ENCODE measurements at regions not wholly inside any gene's neighbourhood (a gene's known extent, or its start where the extent isn't known, plus 50 kb on each side); places are given as distances from the start of the nearest gene placed in this dataset.

DNA sequence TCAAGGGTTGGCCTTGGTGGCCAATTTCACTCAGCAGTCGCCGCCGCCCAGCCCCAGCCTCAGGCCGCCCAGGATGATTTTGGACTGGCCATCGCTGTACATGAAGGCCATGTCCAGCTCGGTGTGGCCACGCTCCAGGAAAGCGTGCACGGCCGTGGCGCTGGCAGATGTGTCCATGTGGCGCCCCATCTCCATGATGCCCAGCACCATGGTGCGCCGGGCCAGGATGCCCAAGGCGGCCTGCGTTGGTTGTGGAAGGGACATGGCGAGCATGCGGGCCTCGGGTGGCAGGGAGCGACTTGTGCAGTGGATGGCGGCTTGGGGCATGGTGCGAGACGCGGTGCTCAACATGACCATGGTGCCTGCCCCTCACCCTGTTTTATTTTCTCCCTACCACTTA lies 55.4 kb downstream of the ZCCHC12 start:
- no peak for DNase-seq

DNA sequence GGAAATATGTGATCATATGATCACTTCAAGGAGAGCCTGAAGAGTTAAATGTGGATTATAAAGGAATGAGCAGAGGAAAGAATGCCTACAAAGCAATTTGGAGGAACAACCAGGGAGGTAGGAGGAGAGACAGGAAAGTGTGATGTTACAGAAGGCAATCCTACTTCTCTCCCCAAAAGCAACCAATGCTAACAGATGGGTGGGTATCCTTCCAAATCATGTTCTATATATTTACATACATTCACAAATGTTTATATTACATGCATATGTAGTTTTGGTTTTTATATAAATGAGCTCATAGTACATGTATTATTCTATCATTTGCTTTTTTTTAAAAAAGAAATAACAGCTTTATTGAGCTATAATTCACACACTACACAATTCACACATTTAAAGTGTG lies 56.0 kb downstream of the ZCCHC12 start:
- no peak for DNase-seq

DNA sequence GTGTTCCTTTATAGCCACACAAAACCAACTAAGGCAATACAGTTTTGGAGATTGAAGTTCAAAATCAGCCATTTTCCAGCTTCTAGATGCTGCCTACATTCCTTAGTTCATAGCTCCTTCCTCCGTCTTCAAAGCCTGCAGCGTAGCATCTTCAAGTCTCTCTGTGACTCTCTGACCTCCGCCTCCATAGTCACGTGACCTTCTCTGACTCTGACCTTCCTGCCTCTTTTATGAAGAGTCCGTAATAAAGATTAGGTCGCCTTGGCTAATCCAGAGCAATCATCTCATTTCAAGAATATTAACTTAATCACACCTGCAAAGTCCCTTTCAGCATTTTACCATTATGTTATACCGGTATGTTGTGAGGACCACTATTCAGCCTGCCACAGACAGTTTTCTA lies 60.4 kb downstream of the ZCCHC12 start:
- DNase-seq = no peak

DNA sequence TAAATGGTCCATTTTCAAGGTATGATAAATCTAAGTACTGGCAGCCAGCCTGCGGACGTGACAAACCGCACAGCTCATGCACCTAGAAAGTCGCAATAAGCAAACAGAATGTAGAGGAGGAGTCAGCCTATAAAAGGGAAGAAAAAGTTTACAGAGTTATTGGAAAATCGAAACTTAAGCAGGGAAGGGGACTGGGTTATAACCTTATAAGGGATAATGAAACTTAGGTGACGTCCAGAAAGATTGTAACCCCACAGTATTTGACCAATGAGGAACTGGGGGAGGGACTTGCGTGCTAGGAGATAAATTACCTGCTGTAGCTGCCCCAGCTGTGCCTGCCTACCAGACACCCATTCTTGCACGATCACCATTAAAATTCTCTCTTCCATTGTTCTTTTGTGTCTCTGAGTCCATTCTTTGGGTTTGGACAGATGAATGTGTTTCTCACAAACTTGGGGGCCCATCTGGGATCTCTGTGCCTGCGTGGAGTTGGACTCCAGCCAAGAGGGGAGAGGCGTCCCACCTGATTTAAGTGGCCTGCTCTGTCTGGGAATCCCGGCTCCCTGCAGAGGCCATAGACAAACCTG lies 61.0 kb downstream of the ZCCHC12 start:
- peak; percentile 0 for DNase-seq

DNA sequence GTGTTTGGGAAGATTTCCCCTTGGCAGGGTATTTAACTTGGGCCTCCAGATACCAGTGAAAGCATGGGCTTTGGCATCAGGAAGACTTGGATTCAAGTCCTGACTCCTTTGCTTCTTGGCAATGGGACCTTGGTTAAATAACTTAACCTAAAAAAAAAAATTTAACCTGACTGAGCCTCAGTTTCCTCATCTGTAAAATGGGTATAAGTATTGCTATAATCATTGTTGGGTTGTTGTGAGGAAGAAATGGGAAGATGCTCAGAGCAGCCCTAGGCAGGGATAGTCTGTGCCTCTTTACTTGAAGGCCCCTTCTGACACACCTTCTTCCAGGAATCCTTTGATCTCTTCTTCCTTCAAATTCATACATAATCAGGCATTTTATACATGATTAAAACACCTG lies 70.3 kb downstream of the ZCCHC12 start:
- DNase-seq = no peak

DNA sequence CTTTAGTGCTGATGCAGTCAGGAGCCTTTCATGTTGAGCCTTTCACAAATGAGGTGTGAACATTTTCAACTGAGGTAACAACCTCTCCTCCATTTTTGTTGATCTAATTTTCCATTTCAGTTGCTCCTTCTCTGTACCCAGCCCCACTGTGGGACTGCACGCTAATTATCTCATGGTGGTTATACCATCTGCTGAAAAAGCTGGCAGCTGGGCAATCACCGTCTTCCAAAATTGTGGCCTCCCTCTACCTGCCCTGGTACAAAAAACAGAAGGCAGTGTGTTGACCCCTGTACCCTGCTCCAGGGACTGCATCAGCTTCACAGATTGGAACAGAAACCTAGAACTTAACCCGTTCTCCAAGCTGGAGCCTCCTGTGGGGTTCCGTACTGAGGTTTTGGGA lies 72.4 kb upstream of the LONRF3 start:
- DNase-seq = no peak

DNA sequence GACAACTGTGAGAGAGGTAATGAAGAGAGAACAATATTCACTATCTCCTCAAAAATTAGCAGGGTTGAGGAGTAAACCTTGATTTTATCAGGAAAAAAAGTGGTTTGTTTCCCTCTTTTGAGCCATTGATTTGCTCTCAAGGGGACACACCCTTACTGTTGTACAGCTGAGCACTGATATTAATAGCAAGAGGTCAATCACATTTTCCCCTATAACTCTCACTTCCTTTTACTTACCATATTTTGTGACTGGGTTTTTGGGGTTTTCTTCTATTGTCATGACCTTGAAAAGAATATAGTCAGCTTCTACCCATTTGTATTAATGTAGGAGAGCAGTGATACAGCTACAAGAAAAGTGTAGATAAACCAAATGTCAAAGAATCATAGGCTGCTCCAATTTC lies 70.2 kb upstream of the LONRF3 start:
- no peak for DNase-seq

DNA sequence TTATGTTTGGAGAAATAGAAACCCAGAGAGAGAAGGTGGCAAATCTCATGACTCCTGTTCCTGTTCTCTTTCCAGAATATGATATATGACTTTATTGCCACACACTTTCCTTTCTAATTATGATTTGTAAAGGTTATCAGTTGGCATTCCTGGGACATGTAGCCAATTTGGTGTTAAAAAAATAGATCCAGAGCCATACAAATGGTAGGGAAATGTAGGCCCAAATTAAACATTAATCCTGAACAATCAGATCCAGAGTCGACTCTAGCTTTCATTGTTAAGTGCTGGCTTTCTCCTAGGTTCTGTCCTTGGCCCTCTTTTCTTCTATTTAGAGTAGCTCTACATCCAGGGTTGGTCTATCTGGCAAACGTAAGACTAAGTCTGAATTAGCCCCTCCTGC lies 69.8 kb upstream of the LONRF3 start:
- DNase-seq = no peak
